PC-3 (cell line): ENCODE measurements at regions not wholly inside any gene's neighbourhood (a gene's known extent, or its start where the extent isn't known, plus 50 kb on each side); places are given as distances from the start of the nearest gene placed in this dataset.

Experiments used
- EZH2 ChIP-seq: fragments of 300-600 bp; sonication (generic); IDR thresholded peaks from one replicate; pipeline ENCODE4 v1.6.1; 2017; ENCODE audit warnings: antibody characterized with exemption, mild to moderate bottlenecking, low read length; ENCODE audit not compliant: unreplicated experiment
- TF ChIP-seq, protein P1 (sequence below): fragments of 300-600 bp; sonication (generic); conservative IDR thresholded peaks from 2 replicates; pipeline ENCODE4 v1.5.1; 2017; ENCODE audit warnings: antibody characterized with exemption, low read depth, mild to moderate bottlenecking, low read length

DNA sequence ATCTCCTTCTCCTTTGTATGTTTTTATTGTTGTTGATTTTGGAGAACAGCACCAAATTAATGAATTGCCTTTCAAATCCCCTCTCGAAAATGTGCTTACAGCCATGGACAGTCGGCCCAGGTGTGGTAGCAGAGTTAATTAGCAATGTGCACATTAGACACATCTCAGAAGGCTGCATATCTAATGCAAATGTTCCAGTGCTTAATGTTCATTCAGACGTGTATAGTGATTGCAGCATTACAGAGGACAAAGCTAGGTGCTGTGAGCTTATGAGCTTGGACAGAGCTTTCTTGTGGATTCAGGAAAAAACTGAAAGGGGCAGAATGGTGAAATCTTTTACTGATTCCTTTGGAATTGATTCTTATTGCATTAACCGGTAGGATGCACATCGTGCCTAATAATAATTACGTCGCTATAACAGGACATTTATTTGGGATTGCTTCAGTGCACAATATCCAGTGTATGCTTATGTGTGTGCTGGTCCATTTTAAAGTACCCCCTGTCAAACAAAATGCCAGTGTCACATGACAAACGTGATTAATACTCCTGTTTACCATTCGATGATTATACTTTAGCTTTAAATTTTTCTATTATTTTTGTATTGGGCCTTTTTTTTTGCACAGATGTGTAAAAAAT lies 552.9 kb upstream of the EPHA5 start:
- TF ChIP-seq, protein P1, sequence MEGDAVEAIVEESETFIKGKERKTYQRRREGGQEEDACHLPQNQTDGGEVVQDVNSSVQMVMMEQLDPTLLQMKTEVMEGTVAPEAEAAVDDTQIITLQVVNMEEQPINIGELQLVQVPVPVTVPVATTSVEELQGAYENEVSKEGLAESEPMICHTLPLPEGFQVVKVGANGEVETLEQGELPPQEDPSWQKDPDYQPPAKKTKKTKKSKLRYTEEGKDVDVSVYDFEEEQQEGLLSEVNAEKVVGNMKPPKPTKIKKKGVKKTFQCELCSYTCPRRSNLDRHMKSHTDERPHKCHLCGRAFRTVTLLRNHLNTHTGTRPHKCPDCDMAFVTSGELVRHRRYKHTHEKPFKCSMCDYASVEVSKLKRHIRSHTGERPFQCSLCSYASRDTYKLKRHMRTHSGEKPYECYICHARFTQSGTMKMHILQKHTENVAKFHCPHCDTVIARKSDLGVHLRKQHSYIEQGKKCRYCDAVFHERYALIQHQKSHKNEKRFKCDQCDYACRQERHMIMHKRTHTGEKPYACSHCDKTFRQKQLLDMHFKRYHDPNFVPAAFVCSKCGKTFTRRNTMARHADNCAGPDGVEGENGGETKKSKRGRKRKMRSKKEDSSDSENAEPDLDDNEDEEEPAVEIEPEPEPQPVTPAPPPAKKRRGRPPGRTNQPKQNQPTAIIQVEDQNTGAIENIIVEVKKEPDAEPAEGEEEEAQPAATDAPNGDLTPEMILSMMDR: no peak
- TF ChIP-seq EZH2: no peak
